Cardiac muscle cell (in vitro differentiated cells and primary cell): ENCODE measurements at regions not wholly inside any gene's neighbourhood (a gene's known extent, or its start where the extent isn't known, plus 50 kb on each side); places are given as distances from the start of the nearest gene placed in this dataset.

Experiments
- DNase-seq, 2 donors: peaks; one replicate each; pipeline versions ENCODE4 v3.0.0 to v3.0.0-alpha.2; 2010 to 2017; ENCODE audit warnings: low read depth in 1 of 2, low spot score in 1 of 2
- H3K27ac ChIP-seq: fragments of 200-600 bp; sonication (generic); 2 replicates; pipeline ENCODE4 v1.5.1; 2016
- H3K27me3 ChIP-seq: fragments of 200-600 bp; sonication (generic); 2 replicates; pipeline ENCODE4 v1.6.0; 2016; ENCODE audit warnings: control low read depth
- H3K36me3 ChIP-seq: fragments of 200-600 bp; sonication (generic); 2 replicates; pipeline ENCODE4 v1.5.1; 2016; ENCODE audit warnings: control low read depth
- H3K4me1 ChIP-seq: fragments of 200-600 bp; sonication (generic); 2 replicates; pipeline ENCODE4 v1.8.1; 2017; ENCODE audit warnings: low read depth, mild to moderate bottlenecking, mixed run types
- H3K4me3 ChIP-seq: fragments of 200-600 bp; sonication (generic); 2 replicates; pipeline ENCODE4 v1.5.1; 2016; ENCODE audit warnings: mild to moderate bottlenecking
- H3K9me3 ChIP-seq: fragments of 200-600 bp; sonication (generic); 2 replicates; pipeline ENCODE4 v1.5.1; 2017; ENCODE audit warnings: low read depth, mild to moderate bottlenecking, control low read depth
- CTCF ChIP-seq: IDR thresholded peaks from 2 replicates; pipeline ENCODE4 v1.5.1; 2012; ENCODE audit warnings: low read depth, mild to moderate bottlenecking, low read length

GRCh38 chr1:189678779-189679178, 798.9 kb downstream of the BRINP3 start:
- H3K4me3 ChIP-seq: no peak overlapping the region
- no peaks in the 10 kb centered on the region for H3K4me1 ChIP-seq
- no peak overlapping the region for H3K27ac ChIP-seq
- peak; percentile 45 for TF ChIP-seq CTCF
- DNase-seq: no peak
- no peaks in the 10 kb centered on the region for H3K27me3 ChIP-seq
- H3K36me3 ChIP-seq: no peaks in the 10 kb centered on the region
- H3K9me3 ChIP-seq: no peaks in the 10 kb centered on the region

GRCh38 chr1:189681252-189681919, 796.3 kb downstream of the BRINP3 start:
- Histone ChIP-seq H3K9me3 (no peaks in the 10 kb centered on the region), H3K4me3 (no peak overlapping the region), H3K4me1 (no peaks in the 10 kb centered on the region), H3K27ac (no peak overlapping the region), H3K36me3 (no peaks in the 10 kb centered on the region), H3K27me3 (no peaks in the 10 kb centered on the region)
- no peak for DNase-seq
- no peak for TF ChIP-seq CTCF

GRCh38 chr1:189682591-189682990, 795.1 kb downstream of the BRINP3 start:
- no peak overlapping the region for H3K4me3 ChIP-seq

GRCh38 chr1:189686288-189686687, 791.4 kb downstream of the BRINP3 start:
- no peak overlapping the region for H3K4me3 ChIP-seq
- H3K27ac ChIP-seq: no peak overlapping the region
- no peaks in the 10 kb centered on the region for H3K4me1 ChIP-seq
- TF ChIP-seq CTCF: no peak
- H3K36me3 ChIP-seq: no peaks in the 10 kb centered on the region
- no peaks in the 10 kb centered on the region for H3K9me3 ChIP-seq
- no peak for DNase-seq
- no peaks in the 10 kb centered on the region for H3K27me3 ChIP-seq

More at GRCh38 chr1:189682591-189682990, 795.1 kb downstream of the BRINP3 start:
- Histone ChIP-seq H3K9me3 (no peaks in the 10 kb centered on the region), H3K4me1 (no peaks in the 10 kb centered on the region), H3K36me3 (no peaks in the 10 kb centered on the region), H3K27ac (no peak overlapping the region), H3K27me3 (no peaks in the 10 kb centered on the region)
- DNase-seq: no peak
- no peak for TF ChIP-seq CTCF

GRCh38 chr1:189693140-189693539, 784.5 kb downstream of the BRINP3 start:
- no peak overlapping the region for H3K4me3 ChIP-seq
- TF ChIP-seq CTCF: peak; percentile 3
- H3K4me1 ChIP-seq: no peaks in the 10 kb centered on the region
- DNase-seq: peak in 1 of 2 donors; percentile 7
- H3K27me3 ChIP-seq: no peaks in the 10 kb centered on the region
- H3K27ac ChIP-seq: no peak overlapping the region
- no peaks in the 10 kb centered on the region for H3K36me3 ChIP-seq
- no peaks in the 10 kb centered on the region for H3K9me3 ChIP-seq
